ENCODE measurements at regions not wholly inside any gene's neighbourhood (a gene's known extent, or its start where the extent isn't known, plus 50 kb on each side); places are given as distances from the start of the nearest gene placed in this dataset.
A peak's percentile ranks its signal among the peaks of the same experiment; 100 is the strongest.

DNA sequence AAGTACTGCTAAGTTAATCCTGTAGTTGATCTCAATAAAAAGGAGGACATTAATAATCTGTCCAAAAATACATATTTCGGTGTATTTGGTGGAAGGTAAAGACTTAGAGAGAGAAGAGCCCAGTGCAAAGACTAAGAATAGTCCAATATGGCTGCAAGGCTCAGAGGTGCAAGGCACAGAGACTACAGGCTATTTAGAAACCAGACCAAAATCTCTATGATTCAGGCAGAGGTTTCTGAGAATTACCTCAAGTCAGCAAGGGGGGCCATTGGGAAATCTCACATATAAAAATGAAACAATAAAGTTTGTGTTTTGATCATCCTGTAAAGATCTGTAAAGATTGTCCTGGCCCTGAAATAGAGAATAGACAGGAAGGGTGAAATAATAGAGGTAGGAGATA is 1173.0 kb downstream of the VRK1 start:
- DNase-seq (ENCODE audit: low spot score in 2 of 2): no peak
- Histone ChIP-seq H3K27me3 (no peaks in the 10 kb centered on the region), H3K27ac (no peak overlapping the region), H3K36me3 (peaks cover 0 to 14% (median 0%) of the 10 kb centered on the region in 3 donors), H3K4me1 (peaks cover 0 to 3% (median under 1%) of the 10 kb centered on the region in 4 donors), H3K4me3 (no peak overlapping the region), H3K9me3 (no peaks in the 10 kb centered on the region)
- 0 to 87% methylated on average over 1 of the region's 1 CpG for WGBS, 2 donors
- TF ChIP-seq EP300 (IDR thresholded peaks at IDR 0.05) (no peak), POLR2A (IDR thresholded peaks at IDR 0.05) (no peak)
- TF ChIP-seq, protein P1, sequence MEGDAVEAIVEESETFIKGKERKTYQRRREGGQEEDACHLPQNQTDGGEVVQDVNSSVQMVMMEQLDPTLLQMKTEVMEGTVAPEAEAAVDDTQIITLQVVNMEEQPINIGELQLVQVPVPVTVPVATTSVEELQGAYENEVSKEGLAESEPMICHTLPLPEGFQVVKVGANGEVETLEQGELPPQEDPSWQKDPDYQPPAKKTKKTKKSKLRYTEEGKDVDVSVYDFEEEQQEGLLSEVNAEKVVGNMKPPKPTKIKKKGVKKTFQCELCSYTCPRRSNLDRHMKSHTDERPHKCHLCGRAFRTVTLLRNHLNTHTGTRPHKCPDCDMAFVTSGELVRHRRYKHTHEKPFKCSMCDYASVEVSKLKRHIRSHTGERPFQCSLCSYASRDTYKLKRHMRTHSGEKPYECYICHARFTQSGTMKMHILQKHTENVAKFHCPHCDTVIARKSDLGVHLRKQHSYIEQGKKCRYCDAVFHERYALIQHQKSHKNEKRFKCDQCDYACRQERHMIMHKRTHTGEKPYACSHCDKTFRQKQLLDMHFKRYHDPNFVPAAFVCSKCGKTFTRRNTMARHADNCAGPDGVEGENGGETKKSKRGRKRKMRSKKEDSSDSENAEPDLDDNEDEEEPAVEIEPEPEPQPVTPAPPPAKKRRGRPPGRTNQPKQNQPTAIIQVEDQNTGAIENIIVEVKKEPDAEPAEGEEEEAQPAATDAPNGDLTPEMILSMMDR (IDR thresholded peaks at IDR 0.05): no peak

DNA sequence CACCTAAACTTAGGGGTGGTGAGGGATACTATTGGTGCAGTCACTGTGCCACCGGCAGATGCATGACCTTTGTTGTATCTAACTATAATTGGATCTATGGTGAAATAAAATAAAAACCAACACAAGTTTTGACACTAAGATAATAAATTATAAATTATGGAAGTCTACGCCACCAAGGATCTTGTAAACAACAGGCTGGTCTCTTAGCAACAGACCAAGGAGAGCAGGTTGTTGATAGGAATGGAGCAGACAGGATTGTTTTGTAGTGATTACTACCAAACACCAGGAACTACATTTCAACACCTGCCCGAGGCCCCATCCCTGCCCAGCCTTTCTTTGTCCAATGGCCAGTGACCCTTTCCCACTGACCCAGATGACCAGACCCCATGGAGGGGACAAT is 1178.0 kb downstream of the VRK1 start:
- Histone ChIP-seq H3K9me3 (no peaks in the 10 kb centered on the region), H3K4me3 (no peak overlapping the region), H3K27me3 (no peaks in the 10 kb centered on the region), H3K4me1 (peaks cover 0 to 32% (median 16%) of the 10 kb centered on the region in 4 donors), H3K27ac (peak overlapping the region in 2 of 4 donors; percentile 70 to 74), H3K36me3 (no peaks in the 10 kb centered on the region)
- no peak for TF ChIP-seq POLR2A (IDR thresholded peaks at IDR 0.05)
- TF ChIP-seq, protein P1 (IDR thresholded peaks at IDR 0.05): no peak
- TF ChIP-seq EP300 (IDR thresholded peaks at IDR 0.05): no peak
- no peak for DNase-seq (ENCODE audit: low spot score in 2 of 2)
- 81 to 87% methylated on average over 3 of the region's 3 CpGs for WGBS, 2 donors

DNA sequence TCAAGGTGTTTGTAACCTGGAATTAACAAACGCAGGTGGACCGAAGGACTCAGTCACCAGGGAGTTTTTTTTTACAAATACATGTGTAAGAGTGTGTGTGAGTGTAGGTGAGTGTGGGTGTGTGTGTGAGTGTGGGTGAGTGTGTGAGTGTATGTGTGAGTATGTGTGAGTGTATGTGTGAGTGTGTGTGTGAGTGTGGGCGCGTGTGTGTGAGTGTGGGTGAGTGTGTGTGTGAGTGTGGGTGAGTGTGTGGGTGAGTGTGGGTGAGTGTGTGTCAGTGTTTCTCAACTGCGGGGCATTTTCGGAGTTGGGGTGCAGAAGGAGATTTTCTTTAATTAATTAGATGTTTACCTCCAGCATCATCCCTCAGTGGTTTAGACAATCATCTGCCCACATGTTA is 1178.8 kb downstream of the VRK1 start:
- peak overlapping the region in 3 of 4 donors; percentile 60 to 74 (median 70) for H3K27ac ChIP-seq
- H3K9me3 ChIP-seq: no peaks in the 10 kb centered on the region
- WGBS, 2 donors: 65 to 88% methylated on average over 6 of the region's 6 CpGs
- H3K36me3 ChIP-seq: no peaks in the 10 kb centered on the region
- TF ChIP-seq, protein P1 (IDR thresholded peaks at IDR 0.05): no peak
- TF ChIP-seq POLR2A (IDR thresholded peaks at IDR 0.05): no peak
- H3K4me3 ChIP-seq: peak overlapping the region in 2 of 4 donors; percentile 5 to 47
- DNase-seq (ENCODE audit: low spot score in 2 of 2): no peak
- H3K27me3 ChIP-seq: no peaks in the 10 kb centered on the region
- H3K4me1 ChIP-seq: peaks cover 0 to 32% (median 16%) of the 10 kb centered on the region in 4 donors

DNA sequence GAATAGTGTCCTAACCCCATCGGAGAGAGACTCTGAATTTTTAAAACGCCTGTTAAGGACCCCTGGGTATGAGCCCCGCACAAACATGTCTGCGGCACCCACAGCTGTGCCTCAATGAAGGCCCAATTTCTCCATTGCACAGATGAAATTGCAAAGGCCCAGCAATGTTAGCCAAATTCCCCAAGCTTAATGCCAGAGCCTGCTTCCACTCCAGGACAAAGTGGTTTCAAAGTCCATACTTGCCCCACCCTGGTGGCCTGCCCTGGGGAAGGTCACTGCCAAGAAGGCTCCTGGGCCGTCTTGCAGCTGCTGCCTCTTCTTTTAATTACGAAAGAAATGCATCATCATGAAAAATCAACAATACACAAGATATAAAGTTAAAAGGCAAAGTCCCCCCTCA is 1179.7 kb downstream of the VRK1 start:
- peak in 1 of 2 donors; percentile 5 for DNase-seq (ENCODE audit: low spot score in 2 of 2)
- Histone ChIP-seq H3K4me3 (peak overlapping the region in 3 of 4 donors; percentile 5 to 47 (median 25)), H3K36me3 (no peaks in the 10 kb centered on the region), H3K27me3 (no peaks in the 10 kb centered on the region), H3K27ac (peak overlapping the region in 3 of 4 donors; percentile 60 to 74 (median 70)), H3K9me3 (no peaks in the 10 kb centered on the region), H3K4me1 (peaks cover 0 to 32% (median 16%) of the 10 kb centered on the region in 4 donors)
- WGBS, 2 donors: 44 to 54% methylated on average over 6 of the region's 6 CpGs
- TF ChIP-seq, protein P1 (IDR thresholded peaks at IDR 0.05): no peak
- TF ChIP-seq POLR2A (IDR thresholded peaks at IDR 0.05): no peak

DNA sequence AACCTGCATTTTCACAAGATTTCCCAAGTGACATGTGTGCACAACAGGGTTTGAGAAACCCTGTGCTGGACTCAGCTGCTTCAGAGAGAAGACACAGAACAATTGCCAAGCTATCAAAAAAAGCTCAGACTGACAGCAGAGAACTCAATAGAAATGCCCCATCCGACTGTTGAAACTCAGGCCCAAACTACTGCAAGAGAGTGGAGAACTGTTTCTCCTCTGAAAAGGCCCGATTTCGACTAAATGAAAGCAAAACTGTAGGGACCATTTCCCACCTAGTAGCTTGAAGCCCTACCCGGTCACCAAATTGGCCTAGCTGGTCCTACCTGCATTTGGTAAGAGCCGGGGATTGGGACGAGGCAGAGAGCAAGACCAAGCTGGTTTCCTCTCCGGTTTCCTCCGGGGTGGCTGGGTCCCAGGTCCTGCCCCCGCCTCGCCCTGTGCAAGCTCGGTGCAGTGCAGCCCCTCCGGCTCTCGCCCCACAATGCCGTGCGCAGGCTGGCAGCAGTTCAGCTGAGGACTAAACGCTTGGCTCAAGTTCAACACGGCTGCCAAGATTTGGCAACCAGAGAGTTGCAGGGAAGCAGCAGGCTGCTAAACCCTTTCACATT is 1180.6 kb downstream of the VRK1 start:
- H3K27ac ChIP-seq: peak overlapping the region in 3 of 4 donors; percentile 60 to 73 (median 70)
- peaks cover 0 to 32% (median 16%) of the 10 kb centered on the region in 4 donors for H3K4me1 ChIP-seq
- H3K36me3 ChIP-seq: no peaks in the 10 kb centered on the region
- no peaks in the 10 kb centered on the region for H3K27me3 ChIP-seq
- 17 to 19% methylated on average over 17 of the region's 17 CpGs for WGBS, 2 donors
- peak overlapping the region; percentile 25 to 47 (median 36) for H3K4me3 ChIP-seq
- TF ChIP-seq POLR2A (IDR thresholded peaks at IDR 0.05): no peak
- TF ChIP-seq EP300 (IDR thresholded peaks at IDR 0.05): peak in 1 of 2 donors; percentile 34
- peak; percentile 13 to 18 for DNase-seq (ENCODE audit: low spot score in 2 of 2)
- H3K9me3 ChIP-seq: no peaks in the 10 kb centered on the region
